ENCODE measurements at regions not wholly inside any gene's neighbourhood (a gene's known extent, or its start where the extent isn't known, plus 50 kb on each side); places are given as distances from the start of the nearest gene placed in this dataset.

GRCh38 chr13:112217431-112217830, 150.5 kb downstream of the SOX1 start:
- DNase-seq: no peak
- no peak for TF ChIP-seq CTCF (IDR thresholded peaks at IDR 0.05)
- peaks cover 7% of the 10 kb centered on the region for H3K27me3 ChIP-seq
- no peaks in the 10 kb centered on the region for H3K9me3 ChIP-seq
- no peaks in the 10 kb centered on the region for H3K36me3 ChIP-seq
- no peaks in the 10 kb centered on the region for H3K4me1 ChIP-seq
- no peak overlapping the region for H3K27ac ChIP-seq
- ATAC-seq: no peak
- H3K4me3 ChIP-seq: no peak overlapping the region
- intact Hi-C loops (cut with DNase I): no loop called here

GRCh38 chr13:112218416-112218815, 151.5 kb downstream of the SOX1 start:
- intact Hi-C loops (cut with DNase I): no loop called here
- H3K9me3 ChIP-seq: no peaks in the 10 kb centered on the region
- ATAC-seq: no peak
- no peak overlapping the region for H3K4me3 ChIP-seq
- H3K27me3 ChIP-seq: peaks cover 7% of the 10 kb centered on the region
- no peaks in the 10 kb centered on the region for H3K36me3 ChIP-seq
- H3K4me1 ChIP-seq: no peaks in the 10 kb centered on the region
- no peak overlapping the region for H3K27ac ChIP-seq
- DNase-seq: no peak
- TF ChIP-seq CTCF (IDR thresholded peaks at IDR 0.05): no peak

- Histone ChIP-seq H3K27ac (no peak overlapping the region), H3K4me1 (no peaks in the 10 kb centered on the region), H3K36me3 (no peaks in the 10 kb centered on the region), H3K9me3 (no peaks in the 10 kb centered on the region), H3K27me3 (peaks cover 7% of the 10 kb centered on the region), H3K4me3 (no peak overlapping the region)
- intact Hi-C loops (cut with DNase I): no loop called here
- DNase-seq (no peak), ATAC-seq (no peak)
- TF ChIP-seq CTCF (IDR thresholded peaks at IDR 0.05): no peak
Measured at GRCh38 chr13:112219740-112220139, 152.8 kb downstream of the SOX1 start.

DNA sequence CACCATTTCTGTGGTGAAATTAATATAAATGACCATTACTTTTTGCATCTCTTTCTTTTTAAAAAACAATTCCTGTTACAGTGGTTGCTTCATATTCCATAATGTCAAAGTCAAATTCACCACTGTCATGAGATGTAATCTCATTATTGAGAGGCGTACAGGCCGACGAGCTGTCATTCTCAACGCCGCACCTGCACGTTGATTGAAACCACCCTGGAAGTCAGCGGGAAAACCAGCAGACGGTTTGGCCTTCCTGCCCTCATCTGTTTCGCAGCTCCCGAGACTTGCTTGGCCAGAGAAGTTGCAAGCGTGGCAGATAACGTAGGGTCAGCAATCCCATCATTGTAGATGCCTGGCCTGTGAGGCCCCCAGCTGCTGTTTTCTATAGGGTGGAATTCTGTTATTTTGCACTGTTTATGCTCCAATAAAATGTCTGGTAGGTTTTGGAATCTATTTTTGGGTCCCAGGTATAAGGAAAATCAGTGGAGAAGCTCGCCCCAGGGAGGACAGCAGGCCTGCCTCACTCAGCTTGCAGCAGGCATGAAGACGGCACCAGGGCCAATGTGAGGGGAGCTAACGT, 153.4 kb downstream of the SOX1 start:
- Histone ChIP-seq H3K36me3 (no peaks in the 10 kb centered on the region), H3K4me3 (no peak overlapping the region), H3K27ac (no peak overlapping the region), H3K4me1 (no peaks in the 10 kb centered on the region), H3K27me3 (peaks cover 7% of the 10 kb centered on the region), H3K9me3 (no peaks in the 10 kb centered on the region)
- ATAC-seq: no peak
- DNase-seq: no peak
- TF ChIP-seq CTCF (IDR thresholded peaks at IDR 0.05): no peak
- intact Hi-C loops (cut with DNase I): no loop called here

GRCh38 chr13:112220925-112221324, 154.0 kb downstream of the SOX1 start:
- intact Hi-C loops (cut with DNase I): no loop called here
- DNase-seq: no peak
- no peaks in the 10 kb centered on the region for H3K4me1 ChIP-seq

More at GRCh38 chr13:112220925-112221324, 154.0 kb downstream of the SOX1 start:
- Histone ChIP-seq H3K4me3 (no peak overlapping the region), H3K27ac (no peak overlapping the region), H3K9me3 (no peaks in the 10 kb centered on the region), H3K27me3 (peaks cover 5% of the 10 kb centered on the region), H3K36me3 (no peaks in the 10 kb centered on the region)
- ATAC-seq: no peak
- TF ChIP-seq CTCF (IDR thresholded peaks at IDR 0.05): no peak

All from upper lobe of right lung (tissue), 1 donor.